ENCODE measurements at regions not wholly inside any gene's neighbourhood (a gene's known extent, or its start where the extent isn't known, plus 50 kb on each side); places are given as distances from the start of the nearest gene placed in this dataset.

DNA sequence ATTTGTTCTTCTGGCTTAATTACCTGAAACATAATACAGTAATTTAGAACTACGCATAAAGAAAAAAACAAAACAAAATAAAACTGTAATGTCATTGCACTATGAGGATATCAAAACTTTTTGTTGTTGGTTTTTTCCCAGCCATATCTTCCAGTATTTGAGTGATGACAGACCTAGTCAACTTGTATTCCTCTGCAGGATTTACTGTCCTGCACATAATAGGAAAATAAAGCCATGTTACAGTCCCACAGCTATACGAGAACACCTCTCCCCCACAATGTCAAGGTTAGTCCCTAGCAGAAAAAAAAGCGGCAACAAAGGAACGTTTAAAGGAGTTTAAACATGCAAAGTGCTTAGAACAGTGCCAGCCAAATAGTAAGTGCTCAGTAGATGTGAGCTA is 55.3 kb upstream of the PRDX6 start (continued):
- TF ChIP-seq, protein P1, sequence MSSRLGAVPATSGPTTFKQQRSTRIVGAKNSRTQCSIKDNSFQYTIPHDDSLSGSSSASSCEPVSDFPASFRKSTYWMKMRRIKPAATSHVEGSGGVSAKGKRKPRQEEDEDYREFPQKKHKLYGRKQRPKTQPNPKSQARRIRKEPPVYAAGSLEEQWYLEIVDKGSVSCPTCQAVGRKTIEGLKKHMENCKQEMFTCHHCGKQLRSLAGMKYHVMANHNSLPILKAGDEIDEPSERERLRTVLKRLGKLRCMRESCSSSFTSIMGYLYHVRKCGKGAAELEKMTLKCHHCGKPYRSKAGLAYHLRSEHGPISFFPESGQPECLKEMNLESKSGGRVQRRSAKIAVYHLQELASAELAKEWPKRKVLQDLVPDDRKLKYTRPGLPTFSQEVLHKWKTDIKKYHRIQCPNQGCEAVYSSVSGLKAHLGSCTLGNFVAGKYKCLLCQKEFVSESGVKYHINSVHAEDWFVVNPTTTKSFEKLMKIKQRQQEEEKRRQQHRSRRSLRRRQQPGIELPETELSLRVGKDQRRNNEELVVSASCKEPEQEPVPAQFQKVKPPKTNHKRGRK (CRISPR knock-in tag; IDR thresholded peaks at IDR 0.05; ENCODE audit: borderline replicate concordance), result no peak
- TF ChIP-seq FOXJ3 (CRISPR knock-in tag; IDR thresholded peaks at IDR 0.05; ENCODE audit: borderline replicate concordance), result no peak
- TF ChIP-seq, protein P2, sequence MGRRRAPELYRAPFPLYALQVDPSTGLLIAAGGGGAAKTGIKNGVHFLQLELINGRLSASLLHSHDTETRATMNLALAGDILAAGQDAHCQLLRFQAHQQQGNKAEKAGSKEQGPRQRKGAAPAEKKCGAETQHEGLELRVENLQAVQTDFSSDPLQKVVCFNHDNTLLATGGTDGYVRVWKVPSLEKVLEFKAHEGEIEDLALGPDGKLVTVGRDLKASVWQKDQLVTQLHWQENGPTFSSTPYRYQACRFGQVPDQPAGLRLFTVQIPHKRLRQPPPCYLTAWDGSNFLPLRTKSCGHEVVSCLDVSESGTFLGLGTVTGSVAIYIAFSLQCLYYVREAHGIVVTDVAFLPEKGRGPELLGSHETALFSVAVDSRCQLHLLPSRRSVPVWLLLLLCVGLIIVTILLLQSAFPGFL (CRISPR knock-in tag; IDR thresholded peaks at IDR 0.05; ENCODE audit: borderline replicate concordance), result no peak
- TF ChIP-seq, protein P3, sequence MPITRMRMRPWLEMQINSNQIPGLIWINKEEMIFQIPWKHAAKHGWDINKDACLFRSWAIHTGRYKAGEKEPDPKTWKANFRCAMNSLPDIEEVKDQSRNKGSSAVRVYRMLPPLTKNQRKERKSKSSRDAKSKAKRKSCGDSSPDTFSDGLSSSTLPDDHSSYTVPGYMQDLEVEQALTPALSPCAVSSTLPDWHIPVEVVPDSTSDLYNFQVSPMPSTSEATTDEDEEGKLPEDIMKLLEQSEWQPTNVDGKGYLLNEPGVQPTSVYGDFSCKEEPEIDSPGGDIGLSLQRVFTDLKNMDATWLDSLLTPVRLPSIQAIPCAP (CRISPR knock-in tag; IDR thresholded peaks at IDR 0.05), result no peak
- TF ChIP-seq ZNF263 (CRISPR knock-in tag; IDR thresholded peaks at IDR 0.05; ENCODE audit: low read depth), result no peak
- no peak for TF ChIP-seq ZBTB43 (CRISPR knock-in tag; IDR thresholded peaks at IDR 0.05)
- no peak for TF ChIP-seq ZNF532 (CRISPR knock-in tag; IDR thresholded peaks at IDR 0.05; ENCODE audit: borderline replicate concordance)
- no peak for TF ChIP-seq NFYB (CRISPR knock-in tag; conservative IDR thresholded peaks at IDR 0.05; ENCODE audit: low read depth)
- TF ChIP-seq EMX1 (CRISPR knock-in tag; IDR thresholded peaks at IDR 0.05), result no peak
- TF ChIP-seq MXD4 (CRISPR knock-in tag; IDR thresholded peaks at IDR 0.05; ENCODE audit: borderline replicate concordance), result no peak
- TF ChIP-seq, protein P4, sequence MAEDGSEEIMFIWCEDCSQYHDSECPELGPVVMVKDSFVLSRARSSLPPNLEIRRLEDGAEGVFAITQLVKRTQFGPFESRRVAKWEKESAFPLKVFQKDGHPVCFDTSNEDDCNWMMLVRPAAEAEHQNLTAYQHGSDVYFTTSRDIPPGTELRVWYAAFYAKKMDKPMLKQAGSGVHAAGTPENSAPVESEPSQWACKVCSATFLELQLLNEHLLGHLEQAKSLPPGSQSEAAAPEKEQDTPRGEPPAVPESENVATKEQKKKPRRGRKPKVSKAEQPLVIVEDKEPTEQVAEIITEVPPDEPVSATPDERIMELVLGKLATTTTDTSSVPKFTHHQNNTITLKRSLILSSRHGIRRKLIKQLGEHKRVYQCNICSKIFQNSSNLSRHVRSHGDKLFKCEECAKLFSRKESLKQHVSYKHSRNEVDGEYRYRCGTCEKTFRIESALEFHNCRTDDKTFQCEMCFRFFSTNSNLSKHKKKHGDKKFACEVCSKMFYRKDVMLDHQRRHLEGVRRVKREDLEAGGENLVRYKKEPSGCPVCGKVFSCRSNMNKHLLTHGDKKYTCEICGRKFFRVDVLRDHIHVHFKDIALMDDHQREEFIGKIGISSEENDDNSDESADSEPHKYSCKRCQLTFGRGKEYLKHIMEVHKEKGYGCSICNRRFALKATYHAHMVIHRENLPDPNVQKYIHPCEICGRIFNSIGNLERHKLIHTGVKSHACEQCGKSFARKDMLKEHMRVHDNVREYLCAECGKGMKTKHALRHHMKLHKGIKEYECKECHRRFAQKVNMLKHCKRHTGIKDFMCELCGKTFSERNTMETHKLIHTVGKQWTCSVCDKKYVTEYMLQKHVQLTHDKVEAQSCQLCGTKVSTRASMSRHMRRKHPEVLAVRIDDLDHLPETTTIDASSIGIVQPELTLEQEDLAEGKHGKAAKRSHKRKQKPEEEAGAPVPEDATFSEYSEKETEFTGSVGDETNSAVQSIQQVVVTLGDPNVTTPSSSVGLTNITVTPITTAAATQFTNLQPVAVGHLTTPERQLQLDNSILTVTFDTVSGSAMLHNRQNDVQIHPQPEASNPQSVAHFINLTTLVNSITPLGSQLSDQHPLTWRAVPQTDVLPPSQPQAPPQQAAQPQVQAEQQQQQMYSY (CRISPR knock-in tag; IDR thresholded peaks at IDR 0.05), result no peak

DNA sequence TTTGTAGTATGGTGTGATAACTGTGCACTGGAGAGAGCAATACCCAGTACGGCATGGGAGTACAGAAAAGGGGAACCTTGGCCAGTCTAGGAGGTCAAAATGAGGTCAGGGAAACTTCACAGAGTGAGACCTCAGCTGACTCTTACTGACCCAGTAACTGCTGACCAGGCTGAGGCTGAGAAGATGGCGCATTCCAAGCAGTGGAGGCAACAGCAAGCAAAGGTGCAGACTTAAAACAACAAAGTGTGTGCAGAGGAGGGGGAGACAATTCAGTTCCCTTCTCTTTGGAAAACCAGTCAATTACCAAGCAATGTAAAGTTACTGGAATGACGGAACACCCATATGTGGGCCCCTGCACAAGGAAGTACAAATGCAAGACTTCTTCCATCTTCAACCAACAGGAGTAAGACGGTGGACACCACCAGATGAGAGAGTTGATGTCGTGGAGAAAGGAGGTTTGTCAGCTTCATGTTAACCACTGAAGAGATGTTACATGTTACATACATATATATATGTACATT is 54.6 kb upstream of the PRDX6 start:
- CTCF ChIA-PET, result interaction anchor here (1.7 kb wide), 1 partner anchor 8 kb away, joined by 10 read pairs; no protein-coding TSS in a partner anchor
- Mint-ChIP-seq H3K36me3 (peaks cover 17% of the 10 kb centered on the region), H3K4me3 (no peak overlapping the region), H3K9me3 (no peaks in the 10 kb centered on the region), H3K4me1 (peaks cover 42% of the 10 kb centered on the region), H3K27ac (peak overlapping the region; percentile 3; the same call in 1 of the 2 replicates), H3K27me3 (ENCODE audit: low read depth) (no peaks in the 10 kb centered on the region)
- no peak for DNase-seq (ENCODE audit: low spot score)
- no peak for ATAC-seq
- POLR2A ChIA-PET, result no interaction called here
- TF ChIP-seq ZNF416 (CRISPR knock-in tag; IDR thresholded peaks at IDR 0.05) (no peak), ATF1 (CRISPR knock-in tag; IDR thresholded peaks at IDR 0.05) (no peak), ZBTB21 (CRISPR knock-in tag; IDR thresholded peaks at IDR 0.05; ENCODE audit: borderline replicate concordance) (no peak), CBFB (CRISPR knock-in tag; IDR thresholded peaks at IDR 0.05; ENCODE audit: low read depth) (no peak), FOXJ3 (CRISPR knock-in tag; IDR thresholded peaks at IDR 0.05; ENCODE audit: borderline replicate concordance) (no peak), GABPB1 (CRISPR knock-in tag; IDR thresholded peaks at IDR 0.05) (no peak), NFYB (CRISPR knock-in tag; conservative IDR thresholded peaks at IDR 0.05; ENCODE audit: low read depth) (no peak), ERG (CRISPR knock-in tag; IDR thresholded peaks at IDR 0.05) (no peak), ZMAT4 (CRISPR knock-in tag; IDR thresholded peaks at IDR 0.05) (no peak), FOXP1 (CRISPR knock-in tag; IDR thresholded peaks at IDR 0.05; ENCODE audit: borderline replicate concordance) (no peak)

Measured in WTC11 (cell line).